HG02610 (cell line): ENCODE measurements at regions not wholly inside any gene's neighbourhood (a gene's known extent, or its start where the extent isn't known, plus 50 kb on each side); places are given as distances from the start of the nearest gene placed in this dataset.
"Not testable (repeated sequence)": the region's sequence is repeated elsewhere in the genome, so short reads cannot be mapped to it uniquely, and the experiment has no call there.

ENCODE experiments used
- ATAC-seq: cut with Tn5 transposase; IDR thresholded peaks from one replicate; pipeline ENCODE4 v1.9.1; 2021; ENCODE audit warnings: mild to moderate bottlenecking, moderate library complexity; ENCODE audit not compliant: unreplicated experiment

DNA sequence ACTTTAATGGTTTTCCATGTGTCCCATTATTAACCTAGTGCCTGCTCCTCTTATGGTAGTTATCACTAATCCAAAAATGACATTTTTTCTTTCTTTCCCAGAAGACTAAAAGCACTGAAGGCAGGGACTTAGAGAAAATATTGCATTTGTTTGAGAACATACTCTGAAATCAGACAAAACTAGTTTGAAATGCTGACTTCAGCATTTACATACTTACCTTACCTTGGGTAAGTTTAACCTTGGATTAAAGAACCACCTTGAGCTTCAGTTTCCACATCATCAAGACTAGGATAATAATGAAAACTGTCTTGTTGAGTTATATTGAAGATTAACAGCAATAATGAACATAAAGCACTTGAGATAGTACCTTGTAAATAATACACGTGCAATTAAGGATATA, 413.0 kb downstream of the SOX2 start:
- no peak for ATAC-seq

GRCh38 chr3:182129740-182130139, 418.0 kb downstream of the SOX2 start:
- no peak for ATAC-seq

DNA sequence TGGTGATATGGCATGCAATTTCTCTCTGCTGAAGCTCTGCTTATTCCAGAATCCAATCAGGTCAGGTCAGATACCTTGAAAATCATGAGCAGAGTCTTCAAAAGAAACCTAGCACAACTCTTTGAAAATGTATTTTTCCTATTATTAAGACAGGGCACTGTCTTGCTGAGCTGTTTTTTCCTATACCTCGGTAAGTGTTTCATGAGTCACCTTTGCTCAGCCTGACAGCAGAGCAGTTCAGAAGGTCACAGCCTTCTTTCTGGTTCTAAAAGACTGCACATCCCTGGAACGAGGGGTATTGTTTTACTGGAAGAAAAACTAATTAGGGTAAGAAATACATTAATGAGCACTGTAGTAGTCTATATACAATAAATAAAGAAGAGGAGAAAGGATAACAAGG, 422.0 kb downstream of the SOX2 start:
- no peak for ATAC-seq

- no peak for ATAC-seq
These were observed 423.3 kb downstream of the SOX2 start for GRCh38 chr3:182135056-182135455.

DNA sequence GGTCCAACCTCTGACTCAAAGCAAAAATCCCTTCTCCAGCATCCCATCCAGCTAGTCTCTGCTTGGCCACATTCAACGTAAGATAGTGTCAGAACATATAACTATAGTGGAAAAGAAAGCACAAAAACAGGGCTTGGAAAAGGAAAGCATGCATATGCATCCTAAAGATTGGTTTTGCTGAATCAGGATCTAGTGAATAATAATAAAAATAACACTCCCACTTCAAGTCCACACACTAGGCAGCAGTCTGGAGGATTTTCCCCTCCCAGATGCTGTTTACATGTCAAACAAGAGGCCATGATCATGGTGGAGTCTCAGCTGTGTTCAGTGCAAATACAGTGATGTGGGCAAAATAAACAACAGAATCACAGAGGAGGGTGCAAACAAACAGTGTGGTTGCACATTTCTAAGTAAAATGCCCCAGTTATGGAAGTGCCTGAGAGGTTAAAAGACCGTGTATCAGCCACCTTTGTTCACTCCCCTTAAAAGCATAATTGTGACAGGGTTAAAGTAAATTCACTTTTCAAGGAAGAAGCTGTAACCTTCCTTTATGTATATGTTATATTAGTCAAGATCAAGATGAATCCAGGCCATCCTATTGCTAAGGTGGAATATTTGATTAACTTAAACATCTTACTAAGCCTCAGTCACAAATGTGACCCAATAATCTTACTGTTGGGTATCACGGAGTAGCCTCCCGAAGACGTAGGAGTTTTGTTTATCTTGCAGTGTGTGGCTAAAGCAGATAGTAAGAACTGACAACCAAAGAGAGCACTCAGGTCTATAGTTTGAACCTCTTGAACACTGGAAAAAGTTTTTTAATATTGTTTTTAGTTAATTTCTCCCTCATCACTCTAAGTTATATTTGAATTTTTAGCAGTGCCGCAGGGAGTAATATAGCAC, 424.5 kb downstream of the SOX2 start:
- no peak for ATAC-seq

DNA sequence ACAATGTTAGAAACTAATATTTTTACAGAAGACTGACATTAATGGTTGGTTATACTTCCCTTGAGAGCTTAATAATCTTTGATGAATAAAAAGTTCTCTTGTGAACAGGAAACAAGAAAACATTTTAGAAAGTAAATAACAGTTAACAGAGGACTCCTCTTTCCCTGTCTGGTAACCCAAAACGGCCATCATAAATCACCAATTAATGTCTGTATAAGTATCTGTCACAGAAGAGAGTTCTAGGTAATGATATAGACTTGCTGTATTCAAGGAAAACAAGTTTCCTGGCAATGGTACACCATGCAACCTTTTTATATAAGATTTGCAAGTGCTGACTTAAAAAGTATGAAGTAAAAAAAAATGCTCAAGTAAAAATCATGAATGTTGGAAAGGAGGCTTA, 426.7 kb downstream of the SOX2 start:
- ATAC-seq = no peak

- no peak for ATAC-seq
These were observed 428.1 kb downstream of the SOX2 start for GRCh38 chr3:182139627-182140357.

DNA sequence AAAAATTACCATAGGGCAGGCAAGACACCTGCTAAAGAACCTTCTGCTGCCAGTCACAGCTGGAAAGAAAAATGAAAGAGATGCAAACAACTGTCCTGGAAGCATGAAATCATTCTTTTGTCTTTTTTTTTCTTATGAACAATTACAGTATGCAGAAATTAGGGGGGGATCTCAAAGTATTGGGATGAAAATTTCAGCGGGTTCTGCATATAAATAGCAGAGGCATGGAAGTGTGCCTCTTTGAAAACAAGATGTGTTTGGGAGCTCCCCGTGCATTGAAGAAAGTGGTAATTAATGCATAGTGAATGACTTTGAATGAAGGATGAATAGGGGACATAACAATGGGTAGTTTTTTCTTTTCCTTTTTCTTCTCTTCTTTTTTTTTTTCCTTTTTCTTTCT, 431.2 kb downstream of the SOX2 start:
- no peak for ATAC-seq

- no peak for ATAC-seq
These were observed 432.2 kb downstream of the SOX2 start for GRCh38 chr3:182143903-182144302.

DNA sequence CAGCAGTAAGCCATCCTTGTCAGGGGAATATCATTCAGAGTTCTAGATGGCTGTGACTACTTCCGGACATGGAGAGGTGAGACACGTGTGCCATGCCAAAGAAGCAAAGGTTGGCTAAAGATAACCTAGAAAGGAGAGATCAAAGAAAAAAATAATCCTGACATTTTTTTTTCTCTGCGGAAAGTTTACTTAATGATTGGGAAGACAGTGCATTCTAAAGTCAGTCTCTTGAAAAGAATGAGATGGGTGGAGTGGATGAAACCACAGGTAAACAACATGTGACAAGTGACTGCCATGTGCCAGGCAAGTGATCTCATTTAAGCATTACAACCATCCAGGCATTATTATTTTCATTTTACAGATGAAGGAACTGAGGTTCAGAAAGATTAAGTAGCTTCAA, 436.6 kb downstream of the SOX2 start:
- no peak for ATAC-seq

DNA sequence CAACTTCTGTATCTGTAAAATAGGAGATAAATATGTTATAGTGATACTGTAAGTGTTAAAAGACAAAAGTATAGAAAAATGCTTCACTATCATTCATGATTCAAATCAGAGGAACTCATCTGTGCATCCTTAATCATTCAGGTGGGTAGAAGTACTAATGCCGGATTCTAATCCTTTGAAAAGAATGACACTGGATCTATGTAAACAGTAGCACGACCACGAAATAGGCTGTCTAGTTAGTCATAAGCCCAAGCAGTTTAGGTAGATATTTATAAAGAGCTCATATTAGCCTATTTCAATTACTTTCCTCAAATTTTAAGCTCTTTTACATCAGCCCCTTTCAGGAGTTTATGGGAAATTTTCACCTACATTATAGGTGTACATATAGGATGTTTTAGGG, 437.9 kb downstream of the SOX2 start:
- no peak for ATAC-seq

DNA sequence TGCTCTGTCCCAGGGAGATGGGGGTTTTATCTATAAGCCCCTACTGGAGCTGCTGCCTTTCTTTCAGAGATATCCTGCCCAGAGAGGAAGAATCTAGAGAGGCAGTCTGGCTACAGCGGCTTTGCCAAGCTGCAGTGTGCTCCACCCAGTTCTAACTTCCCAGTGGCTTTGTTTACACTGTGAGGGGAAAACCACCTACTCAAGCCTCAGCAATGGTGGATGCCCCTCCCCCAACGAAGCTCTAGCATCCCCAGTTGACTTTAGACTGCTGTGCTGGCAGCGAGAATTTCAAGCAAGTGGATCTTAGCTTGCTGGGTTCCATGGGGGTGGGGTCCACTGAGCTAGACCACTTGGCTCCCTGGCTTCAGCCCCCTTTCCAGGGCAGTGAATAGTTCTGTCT, 444.6 kb downstream of the SOX2 start:
- not testable (repeated sequence) for ATAC-seq

DNA sequence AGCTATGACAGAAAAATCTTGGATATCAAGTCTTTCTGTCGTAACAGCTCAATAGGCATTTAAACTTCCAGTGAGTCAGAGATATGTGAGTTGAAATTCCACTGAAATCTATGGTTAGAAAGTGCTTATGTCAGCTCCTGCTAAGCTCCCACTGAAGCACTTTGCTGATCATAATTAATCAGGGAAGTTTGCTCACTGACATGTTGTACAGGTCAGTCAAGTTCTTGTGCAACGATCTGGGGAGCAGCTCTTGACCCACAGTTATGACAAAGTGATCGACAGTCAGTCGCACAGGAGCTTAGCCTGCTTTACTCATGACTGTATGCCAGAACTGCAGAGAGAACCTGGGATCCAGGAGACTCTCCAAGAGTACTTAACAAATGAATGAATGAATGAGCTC, 453.5 kb downstream of the SOX2 start:
- no peak for ATAC-seq

DNA sequence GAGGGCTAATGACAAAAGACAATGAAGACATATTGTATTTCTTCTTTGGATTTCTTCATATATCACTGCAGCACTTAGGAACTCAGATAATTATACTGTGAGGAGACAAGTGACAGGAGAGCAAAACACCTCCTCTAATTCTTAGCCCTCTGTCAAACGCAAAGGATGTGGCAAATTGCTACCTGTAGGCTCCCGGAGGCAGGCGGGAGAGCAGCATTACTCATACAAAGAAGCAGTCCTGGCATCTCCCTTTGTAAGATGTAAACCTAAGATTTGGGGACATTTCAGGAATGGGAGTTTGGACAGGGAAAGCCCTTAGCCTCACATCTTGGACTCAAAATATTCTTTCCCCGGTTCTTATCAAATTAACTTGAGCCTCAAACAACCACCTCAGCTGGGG, 460.8 kb downstream of the SOX2 start:
- no peak for ATAC-seq

DNA sequence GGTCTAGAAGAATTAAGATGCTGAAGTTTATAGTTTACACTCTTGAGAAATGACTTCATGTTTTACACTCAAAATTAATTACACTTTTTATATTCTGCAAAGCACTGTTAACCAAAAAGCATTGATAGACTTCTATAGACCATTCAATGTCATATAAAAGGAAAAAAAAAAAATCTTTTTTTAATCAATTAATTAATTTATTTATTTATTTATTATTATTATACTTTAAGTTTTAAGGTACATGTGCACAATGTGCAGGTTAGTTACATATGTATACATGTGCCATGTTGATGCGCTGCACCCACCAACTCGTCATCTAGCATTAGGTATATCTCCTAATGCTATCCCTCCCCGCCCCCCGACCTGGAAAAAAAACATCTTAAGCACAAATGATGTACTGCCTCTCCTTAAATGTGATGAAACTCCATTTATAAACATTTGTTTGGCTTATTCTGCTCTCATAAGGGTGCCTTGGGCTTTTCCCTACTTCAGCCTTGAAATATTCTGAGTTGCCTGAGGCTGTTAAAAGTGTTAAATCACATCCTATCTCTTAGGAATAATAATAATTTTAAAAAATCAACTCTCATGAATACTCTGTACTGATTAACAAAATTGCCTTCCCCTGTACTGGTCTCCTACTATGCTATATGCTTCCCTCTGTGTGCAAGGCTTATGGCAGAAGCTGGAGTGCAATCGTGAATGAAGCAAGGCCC, 466.9 kb downstream of the SOX2 start:
- no peak for ATAC-seq

- no peak for ATAC-seq
These were observed 467.9 kb downstream of the SOX2 start for GRCh38 chr3:182179631-182180030.

- no peak for ATAC-seq
These were observed 469.1 kb downstream of the SOX2 start for GRCh38 chr3:182180654-182181385.

- ATAC-seq = peak; percentile 92
These were observed 470.8 kb downstream of the SOX2 start for GRCh38 chr3:182182531-182182968.

- no peak for ATAC-seq
These were observed 472.1 kb downstream of the SOX2 start for GRCh38 chr3:182183716-182184430.

GRCh38 chr3:182185313-182185712, 473.6 kb downstream of the SOX2 start:
- ATAC-seq = no peak
